D721Med (cell line): ENCODE measurements at regions not wholly inside any gene's neighbourhood (a gene's known extent, or its start where the extent isn't known, plus 50 kb on each side); places are given as distances from the start of the nearest gene placed in this dataset.

Source experiments
- DNase-seq: peaks from one replicate; pipeline ENCODE4 v3.0.0; 2011; ENCODE audit warnings: low spot score; ENCODE audit not compliant: insufficient read length
- FAIRE-seq: peaks from 2 replicates; lab custom pipeline; 2011; peaks lifted over from hg19 to GRCh38; lab: Jason Lieb, UNC
- TF ChIP-seq, protein P1 (sequence below): IDR thresholded peaks from 2 replicates; pipeline ENCODE4 v1.5.1; 2012; ENCODE audit warnings: mild to moderate bottlenecking, control low read depth; ENCODE audit not compliant: insufficient read depth; ENCODE audit errors: missing control alignments

DNA sequence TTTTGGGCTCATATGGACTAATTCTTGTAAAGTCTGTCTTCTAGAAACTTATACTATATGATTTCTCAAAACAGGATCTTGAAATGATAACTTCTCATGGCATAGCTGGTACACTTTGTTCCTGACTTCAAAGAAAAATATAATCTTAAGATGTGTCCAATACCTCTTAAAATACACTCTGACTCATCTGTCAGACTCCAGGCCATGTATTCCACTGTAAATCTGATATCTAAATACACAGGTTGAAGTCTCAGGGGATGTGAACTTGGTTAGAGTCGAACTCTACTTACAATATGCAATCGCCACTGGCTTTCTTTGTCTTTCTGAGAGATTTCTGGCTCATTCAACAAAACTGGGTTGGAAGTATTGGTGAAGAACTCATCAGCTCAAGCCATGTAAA, 99.8 kb downstream of the LACC1 start:
- FAIRE-seq (no peak), DNase-seq (no peak)
- TF ChIP-seq, protein P1, sequence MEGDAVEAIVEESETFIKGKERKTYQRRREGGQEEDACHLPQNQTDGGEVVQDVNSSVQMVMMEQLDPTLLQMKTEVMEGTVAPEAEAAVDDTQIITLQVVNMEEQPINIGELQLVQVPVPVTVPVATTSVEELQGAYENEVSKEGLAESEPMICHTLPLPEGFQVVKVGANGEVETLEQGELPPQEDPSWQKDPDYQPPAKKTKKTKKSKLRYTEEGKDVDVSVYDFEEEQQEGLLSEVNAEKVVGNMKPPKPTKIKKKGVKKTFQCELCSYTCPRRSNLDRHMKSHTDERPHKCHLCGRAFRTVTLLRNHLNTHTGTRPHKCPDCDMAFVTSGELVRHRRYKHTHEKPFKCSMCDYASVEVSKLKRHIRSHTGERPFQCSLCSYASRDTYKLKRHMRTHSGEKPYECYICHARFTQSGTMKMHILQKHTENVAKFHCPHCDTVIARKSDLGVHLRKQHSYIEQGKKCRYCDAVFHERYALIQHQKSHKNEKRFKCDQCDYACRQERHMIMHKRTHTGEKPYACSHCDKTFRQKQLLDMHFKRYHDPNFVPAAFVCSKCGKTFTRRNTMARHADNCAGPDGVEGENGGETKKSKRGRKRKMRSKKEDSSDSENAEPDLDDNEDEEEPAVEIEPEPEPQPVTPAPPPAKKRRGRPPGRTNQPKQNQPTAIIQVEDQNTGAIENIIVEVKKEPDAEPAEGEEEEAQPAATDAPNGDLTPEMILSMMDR: no peak

DNA sequence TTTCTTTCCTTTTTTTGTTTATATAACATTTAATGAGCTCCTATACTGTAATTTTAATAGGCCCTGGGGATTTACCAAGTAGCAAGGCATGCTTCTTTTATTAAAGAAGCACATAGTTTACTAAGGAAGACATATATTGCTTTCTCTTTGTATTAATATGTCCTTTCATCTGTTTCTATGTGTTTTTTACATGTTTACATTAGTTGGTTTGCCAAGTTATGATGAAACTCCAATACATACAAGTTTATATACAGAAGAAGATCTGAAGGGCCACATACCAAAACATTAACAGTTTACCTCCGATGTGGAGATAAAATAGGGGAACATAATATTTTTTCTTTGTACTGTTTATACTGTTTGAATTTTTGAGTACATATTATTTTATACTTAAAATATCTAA, 100.9 kb downstream of the LACC1 start:
- DNase-seq: no peak
- no peak for FAIRE-seq
- TF ChIP-seq, protein P1: no peak

DNA sequence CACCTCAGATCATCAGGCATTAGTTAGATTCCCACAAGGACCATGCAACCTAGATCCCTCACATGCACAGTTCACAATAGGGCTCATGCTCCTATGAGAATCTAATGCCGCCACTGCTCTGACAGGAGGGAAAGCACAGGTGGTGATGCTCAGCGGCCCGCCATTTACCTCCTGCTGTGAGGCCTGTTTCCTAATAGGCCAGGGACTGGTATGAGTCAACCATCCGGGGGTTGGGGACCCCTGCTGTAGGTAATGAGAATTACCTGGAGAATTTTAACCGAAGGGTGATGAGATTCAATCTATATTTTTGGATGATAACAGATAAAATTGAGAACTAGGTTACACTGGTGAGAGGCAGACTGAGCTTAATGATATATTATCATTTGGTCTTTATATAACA, 101.4 kb downstream of the LACC1 start:
- FAIRE-seq: no peak
- TF ChIP-seq, protein P1: no peak
- no peak for DNase-seq

DNA sequence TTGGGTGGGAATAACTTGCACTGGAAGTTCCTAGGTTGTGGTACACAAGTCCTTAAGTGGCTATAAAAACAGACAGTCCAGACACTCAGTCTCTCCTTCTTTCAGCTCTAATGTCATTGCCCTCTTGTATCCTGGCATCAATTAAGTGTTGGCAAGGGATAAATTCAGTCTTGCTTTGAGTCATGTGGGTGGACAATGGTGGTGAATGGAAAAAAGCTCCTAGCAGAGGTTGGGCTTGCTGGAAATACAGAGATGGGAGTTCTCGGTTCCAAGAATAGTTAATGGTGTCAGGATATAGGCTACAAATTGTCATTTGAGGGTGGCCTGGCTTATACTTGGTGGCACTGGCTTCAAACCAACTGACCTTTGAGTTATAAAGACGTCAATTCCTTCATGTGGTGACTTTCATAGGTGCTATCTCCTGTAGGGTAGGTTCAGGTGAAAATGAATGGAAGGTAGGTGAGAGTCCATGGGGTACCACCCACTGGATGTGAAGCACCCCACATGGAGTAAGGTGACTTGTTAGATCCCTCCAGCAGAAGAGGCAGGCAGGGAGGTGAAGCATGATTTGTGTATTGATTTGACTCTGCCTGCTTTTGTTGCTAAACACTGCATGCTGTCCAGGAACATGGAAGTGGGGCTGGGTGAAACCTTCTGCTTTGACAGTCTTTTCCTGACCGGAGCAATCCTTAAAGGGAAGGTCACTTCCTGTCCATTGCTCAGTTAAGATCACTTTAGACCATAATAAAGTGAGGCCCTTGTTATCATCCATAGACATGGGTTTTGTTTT, 102.0 kb downstream of the LACC1 start:
- TF ChIP-seq, protein P1: no peak
- DNase-seq (no peak), FAIRE-seq (no peak)

DNA sequence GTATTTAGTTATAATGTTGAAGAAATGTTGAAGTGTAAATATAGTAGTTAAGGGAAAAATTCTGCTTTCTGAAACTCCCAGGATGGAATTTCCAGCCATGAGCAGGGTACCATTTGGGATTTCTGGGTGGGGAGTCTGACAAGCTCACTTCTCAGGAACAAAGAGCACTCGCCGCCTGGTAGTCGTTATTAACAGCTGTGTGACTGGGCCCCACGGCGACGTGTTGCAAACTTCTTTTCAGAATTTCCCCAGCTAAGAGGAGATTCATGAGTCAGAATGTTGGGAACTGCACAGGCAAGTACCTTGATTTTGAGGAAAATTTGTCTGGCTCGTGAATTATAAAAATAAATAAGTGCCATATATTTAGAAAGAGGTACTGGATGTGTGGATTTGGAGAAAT, 103.7 kb downstream of the LACC1 start:
- TF ChIP-seq, protein P1: no peak
- no peak for DNase-seq
- no peak for FAIRE-seq

DNA sequence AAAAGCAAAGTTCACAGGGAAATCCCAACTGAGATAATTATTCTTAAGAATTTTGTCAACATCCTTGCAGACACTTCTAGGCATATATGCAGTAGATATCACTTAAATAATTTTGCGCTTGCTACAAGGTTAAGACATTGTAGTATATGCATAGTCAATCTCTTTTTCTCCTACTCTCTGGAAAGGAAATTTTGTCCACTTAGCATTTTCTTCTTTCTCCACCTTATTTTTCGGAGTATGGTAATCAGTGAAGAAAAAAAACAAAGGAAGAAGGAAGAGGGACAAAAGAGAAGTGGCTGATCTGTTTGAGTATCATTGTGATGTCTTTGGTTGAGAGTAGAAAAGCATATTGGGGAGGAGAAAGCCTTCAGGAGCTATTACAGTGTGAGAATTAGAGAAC, 104.6 kb downstream of the LACC1 start:
- TF ChIP-seq, protein P1: no peak
- FAIRE-seq (no peak), DNase-seq (no peak)

DNA sequence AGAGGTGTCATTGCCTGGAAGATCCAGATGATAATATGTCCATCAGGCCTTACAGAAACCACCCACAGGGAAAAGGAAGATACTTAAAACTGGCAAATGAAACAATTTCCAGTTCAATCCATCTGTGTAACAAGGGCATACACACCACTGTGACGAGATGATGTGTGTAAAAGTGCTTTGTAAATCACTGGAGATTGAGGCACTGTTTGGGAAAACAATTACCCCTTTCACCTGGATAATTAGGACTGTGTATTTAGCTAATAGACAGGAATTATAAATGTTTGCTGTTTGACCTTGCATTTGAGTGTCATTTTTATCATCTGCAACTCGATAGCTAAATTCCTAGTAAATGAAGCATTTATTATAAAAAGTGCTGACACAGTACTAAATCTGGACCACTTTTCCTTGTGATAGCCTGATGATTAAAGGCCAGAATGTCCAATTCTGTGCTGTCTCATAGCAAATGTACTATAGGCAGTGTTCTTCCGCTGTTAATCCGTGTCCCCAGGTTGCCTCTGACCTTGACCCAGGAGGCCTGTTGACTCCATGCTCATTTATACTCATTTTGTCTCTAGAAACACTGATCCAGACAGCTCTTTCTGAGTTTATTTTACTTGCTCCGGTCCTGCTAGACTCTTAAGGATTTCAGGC, 105.8 kb downstream of the LACC1 start:
- no peak for DNase-seq
- FAIRE-seq: no peak

More for the DNA sequence above, 105.8 kb downstream of the LACC1 start:
- TF ChIP-seq, protein P1: no peak
